HCEC 1CT (cell line): ENCODE measurements at regions not wholly inside any gene's neighbourhood (a gene's known extent, or its start where the extent isn't known, plus 50 kb on each side); places are given as distances from the start of the nearest gene placed in this dataset.
A peak's percentile ranks its signal among the peaks of the same experiment; 100 is the strongest.

Experiments
- DNase-seq: peaks from one replicate; pipeline ENCODE4 v3.0.0-alpha.2; 2017

DNA sequence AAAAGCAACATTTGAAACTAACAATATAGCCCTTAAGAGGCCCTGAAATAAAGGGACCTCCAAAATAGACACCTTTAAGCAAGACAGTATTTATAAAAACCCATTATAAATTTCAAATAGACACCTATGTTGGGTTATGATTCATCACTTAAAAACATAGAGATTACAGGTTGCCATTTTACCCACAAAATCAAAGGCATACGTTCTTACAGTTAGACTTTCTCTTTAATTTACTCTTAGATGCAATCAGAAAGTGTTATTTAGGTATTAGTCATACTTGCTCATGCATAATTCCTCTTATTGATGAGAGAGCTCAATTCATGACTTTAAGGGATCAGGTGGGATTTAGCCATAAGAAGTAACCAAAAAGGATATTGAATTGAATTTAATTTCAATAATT, 51.5 kb upstream of the TMEM200A start:
- DNase-seq: no peak

DNA sequence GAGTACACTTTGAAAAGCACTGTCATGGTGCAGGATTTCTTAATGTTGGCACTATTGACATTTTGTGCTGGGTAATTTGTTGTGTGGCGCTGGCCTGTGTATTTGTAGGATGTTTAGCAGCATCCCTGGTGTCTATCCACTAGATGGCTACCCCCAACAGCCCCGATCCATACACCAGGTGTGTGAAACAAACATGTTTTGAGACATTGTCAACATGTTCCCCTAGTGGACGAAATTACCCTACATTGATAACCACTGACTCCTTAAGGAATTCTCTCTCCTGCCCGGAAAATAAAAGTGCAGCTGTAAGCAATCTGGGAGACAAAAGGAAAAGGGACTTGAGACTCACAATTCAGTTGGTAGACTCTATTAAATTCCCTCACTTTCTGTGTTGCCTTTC, 52.6 kb upstream of the TMEM200A start:
- no peak for DNase-seq

DNA sequence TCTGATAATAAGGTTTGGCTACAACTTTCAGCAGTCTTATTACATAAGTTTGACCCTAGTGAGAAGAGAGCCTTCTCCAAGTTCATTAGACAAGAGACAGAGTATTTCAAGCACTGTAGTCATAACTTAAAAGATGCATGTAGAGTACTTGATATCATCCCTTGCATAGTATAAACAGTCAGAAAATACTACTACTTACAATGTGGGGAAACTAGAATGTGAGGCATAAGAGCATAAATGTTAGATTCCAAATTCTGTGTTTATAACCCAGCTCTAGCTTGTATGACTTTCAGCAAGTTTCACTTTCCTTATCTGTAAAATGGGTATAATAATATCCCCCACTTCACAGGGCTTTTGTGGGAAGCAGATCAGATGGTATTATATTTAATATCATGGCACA, 56.8 kb upstream of the TMEM200A start:
- DNase-seq: no peak

DNA sequence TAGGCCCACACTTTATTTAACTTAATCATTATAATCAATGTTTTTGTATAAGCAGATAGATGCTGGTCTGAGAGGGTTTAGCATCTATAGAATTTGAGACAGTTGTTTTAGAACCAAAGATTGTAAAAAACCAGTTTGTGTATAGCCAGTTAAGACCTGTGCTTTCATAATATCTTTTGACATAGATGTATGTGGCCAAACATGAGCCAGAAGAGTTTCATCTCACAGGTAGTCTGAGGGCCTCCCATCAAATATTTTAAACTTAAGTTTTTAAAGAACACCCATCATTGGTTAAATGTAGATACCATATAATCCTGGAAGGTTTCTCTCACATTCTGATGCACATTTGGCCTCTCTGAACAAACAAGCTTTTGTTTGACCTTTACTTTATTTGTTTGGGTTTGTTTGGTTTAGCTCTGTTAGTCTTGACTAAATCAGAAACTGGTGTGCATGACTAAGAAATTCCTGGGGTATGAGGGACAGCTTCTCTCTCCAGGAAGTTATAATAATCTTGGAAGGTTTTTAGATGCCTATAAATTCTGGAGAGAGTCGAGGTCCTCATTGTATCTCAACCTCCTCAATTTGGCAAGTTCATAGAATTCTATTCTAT, 58.0 kb upstream of the TMEM200A start:
- DNase-seq: peak; percentile 90

DNA sequence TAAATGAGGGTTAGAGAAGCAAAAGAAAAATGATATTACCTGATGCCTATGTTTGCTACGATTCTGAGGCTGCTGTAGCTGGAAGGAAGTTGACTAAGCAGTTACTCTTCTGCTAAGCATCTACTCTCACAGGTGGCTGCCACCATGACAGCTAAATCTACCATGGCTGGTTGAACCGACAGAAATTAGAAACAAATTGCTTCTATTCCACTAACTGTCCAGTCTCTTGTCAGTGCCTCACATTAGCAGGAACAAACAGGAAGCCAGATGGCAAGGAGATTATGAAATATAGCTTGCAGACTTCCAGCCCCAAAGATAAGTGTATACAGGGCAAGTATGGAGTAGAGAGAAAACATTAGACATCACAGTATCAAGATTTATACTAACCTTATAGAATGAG, 59.4 kb upstream of the TMEM200A start:
- peak; percentile 32 for DNase-seq

DNA sequence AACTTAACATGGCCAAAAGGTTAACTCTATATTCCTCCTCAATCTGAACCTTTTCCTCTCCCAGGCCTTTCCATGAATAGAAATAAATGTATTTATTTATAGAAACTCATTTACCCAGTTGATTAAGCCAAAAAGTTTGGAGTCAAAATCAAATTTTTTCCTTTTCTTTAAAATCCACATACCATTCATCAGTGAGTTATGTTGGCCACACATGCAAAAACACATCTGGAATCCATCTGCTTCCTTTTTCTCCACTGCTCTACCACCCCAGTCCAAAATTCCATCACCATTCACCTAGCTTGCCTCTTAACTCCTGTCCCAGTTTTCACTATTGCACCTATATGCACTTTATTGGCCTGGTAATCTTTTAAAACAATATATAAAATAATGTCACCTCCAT, 62.4 kb upstream of the TMEM200A start:
- DNase-seq: peak; percentile 75

DNA sequence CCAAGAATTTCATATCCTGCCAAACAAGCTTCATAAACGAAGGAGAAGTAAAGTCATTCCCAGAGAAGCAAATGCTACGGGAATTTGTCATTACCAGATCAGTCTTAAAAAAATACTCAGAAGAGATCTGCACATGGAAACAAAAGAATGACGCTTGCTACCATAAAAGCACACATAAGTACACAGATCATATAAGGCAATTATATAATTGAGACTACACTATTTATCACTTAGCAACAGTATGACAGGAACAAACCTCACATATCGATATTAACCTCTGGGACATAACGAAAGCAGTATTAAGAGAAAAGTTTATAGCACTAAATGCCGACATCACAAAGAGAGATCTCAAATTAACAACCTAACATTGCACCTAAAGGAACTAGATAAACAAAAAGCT, 67.6 kb upstream of the TMEM200A start:
- DNase-seq: no peak

DNA sequence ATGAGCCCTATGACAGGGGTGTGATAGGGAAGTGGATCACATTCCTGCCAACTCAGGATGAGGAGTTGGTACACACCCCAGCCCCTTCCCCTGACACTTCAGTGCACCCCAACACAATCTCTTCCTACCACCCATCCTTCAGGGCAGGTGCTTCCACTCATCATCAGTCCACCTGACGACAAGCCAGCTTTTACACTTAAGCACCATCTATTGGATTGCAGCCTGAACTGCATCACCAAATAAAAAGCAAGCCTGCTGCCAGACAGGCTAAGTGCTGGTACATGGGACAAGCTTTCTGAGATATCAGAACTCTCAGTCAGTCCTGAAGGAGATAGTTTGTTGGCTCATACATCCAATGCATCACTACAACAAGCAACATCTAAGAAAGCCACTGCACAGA, 69.0 kb upstream of the TMEM200A start:
- no peak for DNase-seq

DNA sequence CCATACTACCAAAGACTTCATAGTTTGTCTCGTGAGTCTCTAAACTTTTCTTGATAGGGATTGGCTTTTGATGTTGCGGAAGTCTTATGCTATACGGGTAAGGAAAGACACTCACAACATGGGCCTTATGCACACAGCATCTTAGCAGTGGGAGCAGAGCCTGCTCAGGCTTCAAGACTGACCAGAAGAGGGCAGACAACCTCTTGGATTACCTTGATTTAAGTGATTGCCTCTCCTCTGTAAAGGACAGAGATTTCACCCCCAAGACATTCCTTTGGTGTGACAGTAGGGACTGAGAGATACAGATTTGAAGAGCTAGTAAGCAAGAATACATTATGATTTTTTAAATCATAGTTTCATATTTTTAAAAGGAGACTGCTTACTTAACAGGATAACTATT, 71.0 kb upstream of the SAMD3 start:
- peak; percentile 80 for DNase-seq

DNA sequence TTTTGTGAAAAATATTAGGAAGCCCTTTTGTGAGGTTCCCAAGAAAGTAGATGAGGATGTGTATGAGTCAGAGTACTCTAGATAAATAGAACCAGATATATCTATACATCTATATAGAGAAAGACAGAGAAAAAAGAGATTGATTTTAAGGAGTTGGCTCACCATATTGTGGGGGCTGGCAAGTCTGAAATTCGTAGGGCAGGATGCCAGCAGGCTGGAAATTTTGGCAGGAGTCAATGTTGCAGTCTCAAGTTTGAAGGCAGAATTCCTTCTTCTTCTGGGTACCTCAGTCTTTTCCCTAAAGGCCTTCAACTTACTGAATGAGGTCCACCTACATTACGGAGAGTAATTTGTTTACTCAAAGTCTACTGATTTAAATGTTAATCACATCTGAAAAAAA, 65.3 kb upstream of the SAMD3 start:
- DNase-seq: no peak

DNA sequence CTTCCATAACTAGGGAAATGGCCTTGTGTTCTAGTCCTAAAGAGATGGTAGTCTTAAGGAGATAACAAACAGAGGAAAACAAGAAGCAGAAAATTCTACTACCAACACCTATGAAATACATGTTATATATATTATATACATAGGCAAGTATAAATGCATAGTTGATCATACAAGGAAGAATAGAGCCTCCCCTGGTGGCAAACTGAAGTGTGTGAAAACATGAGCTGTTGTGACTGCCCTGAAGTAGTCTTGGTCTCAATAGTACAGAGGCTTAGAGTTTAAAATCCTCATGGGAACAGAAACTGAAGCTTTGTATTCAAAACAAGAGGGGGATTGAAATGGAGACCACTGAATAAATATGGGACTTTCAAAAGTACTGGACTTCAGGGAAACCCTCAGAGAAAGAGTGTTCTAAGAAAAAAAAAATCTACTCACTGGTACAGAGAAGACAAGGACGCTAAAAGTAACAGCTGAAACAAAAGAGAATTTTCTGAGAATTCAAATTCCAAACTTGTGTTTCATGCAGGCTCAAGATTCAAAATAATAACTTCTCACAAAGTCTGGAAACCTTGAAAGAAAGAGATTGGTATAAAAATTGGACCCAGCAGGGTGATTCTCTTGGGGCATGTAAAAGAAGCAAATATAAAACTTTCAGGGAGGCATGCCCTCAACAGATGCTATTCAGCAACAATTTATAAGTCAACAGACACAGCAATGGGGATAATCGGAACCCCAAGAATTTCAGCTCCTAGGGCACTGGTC, 59.7 kb upstream of the SAMD3 start:
- peak; percentile 25 for DNase-seq

DNA sequence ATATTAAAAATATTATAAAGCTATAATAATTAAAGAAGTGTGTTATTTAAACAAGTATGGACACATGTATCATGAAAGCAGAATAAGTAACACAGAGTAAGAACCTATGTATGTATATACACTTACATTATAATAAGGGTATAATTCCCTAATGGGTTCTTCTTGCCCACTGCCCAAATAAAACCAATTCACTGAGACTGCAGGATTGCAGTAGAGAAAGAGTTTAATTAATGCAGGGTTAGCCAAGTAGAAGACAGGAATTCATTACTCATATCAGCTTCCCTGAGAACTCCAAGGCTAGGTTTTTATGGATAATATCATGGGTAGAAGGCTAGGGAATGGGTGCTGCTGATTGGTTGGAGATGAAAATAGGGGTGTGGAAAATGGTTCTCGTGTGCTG, 53.8 kb upstream of the SAMD3 start:
- no peak for DNase-seq

DNA sequence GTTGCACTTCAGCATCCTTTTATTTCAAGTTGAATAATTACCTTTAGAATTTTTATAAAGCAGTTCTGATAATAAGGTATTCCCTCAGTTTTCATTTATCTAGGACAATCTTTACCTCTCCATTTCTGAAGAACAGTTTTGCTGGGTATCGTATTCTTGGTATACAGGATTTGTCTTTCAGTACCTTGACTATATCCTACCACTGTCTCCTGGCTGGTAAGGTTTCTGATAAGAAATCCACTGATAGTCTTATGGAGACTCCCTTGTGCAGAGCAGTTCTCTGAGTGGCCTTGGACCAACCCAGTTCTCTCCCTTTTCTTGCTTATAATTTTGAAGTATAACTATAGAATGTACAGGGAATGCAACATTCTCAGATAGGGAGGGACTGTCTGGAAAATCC, 51.3 kb upstream of the SAMD3 start:
- no peak for DNase-seq
